H1 (cell line): ENCODE measurements at regions not wholly inside any gene's neighbourhood (a gene's known extent, or its start where the extent isn't known, plus 50 kb on each side); places are given as distances from the start of the nearest gene placed in this dataset.

Experiments used
- CTCF ChIA-PET: fragments of 300-600 bp; sonication (Branson Sonifier 250); formaldehyde crosslinking; loops from one replicate; lab custom pipeline; 2021; ENCODE audit not compliant: partially characterized antibody; lab: Charles Lee
- POLR2A ChIA-PET: fragments of 300-600 bp; sonication (Branson Sonifier 250); formaldehyde crosslinking; loops from one replicate; lab custom pipeline; 2021; ENCODE audit warnings: inconsistent platforms; ENCODE audit not compliant: partially characterized antibody; lab: Charles Lee
- DNase-seq, 2 experiments: peaks; one replicate each; pipeline versions ENCODE4 v3.0.0 to v3.0.0-alpha.2; 2010 to 2022; ENCODE audit warnings: low spot score in 2 of 2, low read depth in 1 of 2, mixed read lengths in 1 of 2
- FAIRE-seq: peaks from 2 replicates; lab custom pipeline; 2011; peaks lifted over from hg19 to GRCh38; lab: Jason Lieb, UNC
- H2AFZ ChIP-seq: 2 replicates; pipeline ENCODE4 v1.8.1; 2012; ENCODE audit warnings: low read length, inconsistent platforms
- H2AK5ac ChIP-seq: 2 replicates; pipeline ENCODE4 v1.6.1; 2013; ENCODE audit warnings: low read depth, low read length
- H2BK120ac ChIP-seq: replicated peaks from 2 replicates; pipeline ENCODE3; 2013; ENCODE audit warnings: low read depth, low read length, inconsistent platforms
- H2BK12ac ChIP-seq: 2 replicates; pipeline ENCODE4 v1.6.1; 2013; ENCODE audit warnings: low read depth, low read length
- H2BK15ac ChIP-seq: 2 replicates; pipeline ENCODE4 v1.6.1; 2013; ENCODE audit warnings: low read length
- H2BK20ac ChIP-seq: 2 replicates; pipeline ENCODE4 v1.6.1; 2013; ENCODE audit warnings: low read length
- H2BK5ac ChIP-seq: 2 replicates; pipeline ENCODE4 v1.6.1; 2013; ENCODE audit warnings: low read depth, low read length
- H3K14ac ChIP-seq: 2 replicates; pipeline ENCODE4 v1.6.1; 2013; ENCODE audit warnings: inconsistent platforms; ENCODE audit not compliant: insufficient read length
- H3K18ac ChIP-seq: 2 replicates; pipeline ENCODE4 v1.6.1; 2013; ENCODE audit warnings: low read length; ENCODE audit errors: extremely low read depth
- H3K23ac ChIP-seq: 2 replicates; pipeline ENCODE4 v1.6.1; 2013; ENCODE audit warnings: inconsistent platforms; ENCODE audit not compliant: insufficient read length
- H3K23me2 ChIP-seq: 2 replicates; pipeline ENCODE4 v1.6.1; 2013; ENCODE audit warnings: low read depth, low read length
- H3K27ac ChIP-seq: 2 replicates; pipeline ENCODE4 v1.6.1; 2011; ENCODE audit warnings: low read depth, low read length, inconsistent platforms
- H3K27me3 ChIP-seq, 4 experiments: replicated peaks in 1 of 4; 1 replicate in 1 of 4; 2 replicates in 3 of 4; pipeline versions ENCODE4 v1.6.1 to v1.8.1; 2011 to 2013; ENCODE audit warnings: low read length in 3 of 4, mild to moderate bottlenecking in 3 of 4, inconsistent platforms in 2 of 4, mixed read lengths in 2 of 4, moderate library complexity in 1 of 4; ENCODE audit not compliant: control insufficient read depth in 3 of 4, insufficient read depth in 3 of 4; ENCODE audit errors: extremely low read depth in 1 of 4
- H3K36me3 ChIP-seq, 4 experiments: 2 replicates each; pipeline versions ENCODE4 v1.6.1 to v1.8.1; 2011 to 2013; ENCODE audit warnings: mild to moderate bottlenecking in 4 of 4, low read length in 3 of 4, moderate library complexity in 2 of 4, control low read depth in 1 of 4, inconsistent platforms in 1 of 4; ENCODE audit not compliant: insufficient read depth in 4 of 4, control insufficient read depth in 2 of 4
- H3K4ac ChIP-seq: replicated peaks from 2 replicates; pipeline ENCODE3; 2013; ENCODE audit warnings: low read length, low read depth, mixed read lengths, inconsistent platforms; ENCODE audit not compliant: insufficient read length
- H3K4me1 ChIP-seq, 4 experiments: replicated peaks in 1 of 4; 1 replicate in 1 of 4; 2 replicates in 3 of 4; pipeline versions ENCODE4 v1.6.1 to v1.8.1; 2011 to 2013; ENCODE audit warnings: low read length in 3 of 4, inconsistent platforms in 2 of 4, mixed read lengths in 1 of 4; ENCODE audit not compliant: insufficient read depth in 4 of 4, control insufficient read depth in 3 of 4
- H3K4me2 ChIP-seq, 2 experiments: 2 replicates each; pipeline versions ENCODE4 v1.6.1 to v1.8.1; 2011 to 2013; ENCODE audit warnings: low read depth in 2 of 2, low read length in 2 of 2, control low read depth in 1 of 2, inconsistent platforms in 1 of 2, mild to moderate bottlenecking in 1 of 2; ENCODE audit not compliant: insufficient read depth in 1 of 2
- H3K4me3 ChIP-seq, 4 experiments: fragments of 200-600, 300-600 bp in 1 of 4; sonication (generic), shearing (Covaris generic), sonication (Bioruptor Twin) in 1 of 4; 2 replicates each; pipeline versions ENCODE4 v1.5.1 to v1.8.1; 2011 to 2016; ENCODE audit warnings: low read length in 4 of 4, low read depth in 3 of 4, control low read depth in 2 of 4, inconsistent platforms in 2 of 4, mild to moderate bottlenecking in 2 of 4, mixed read lengths in 1 of 4, moderate library complexity in 1 of 4; ENCODE audit not compliant: insufficient read depth in 2 of 4; ENCODE audit errors: extremely low read depth in 1 of 4
- H3K56ac ChIP-seq: replicated peaks from 2 replicates; pipeline ENCODE3; 2013; ENCODE audit warnings: low read depth, mild to moderate bottlenecking, mixed read lengths, low read length, inconsistent platforms; ENCODE audit not compliant: insufficient read length
- H3K79me1 ChIP-seq: 2 replicates; pipeline ENCODE4 v1.6.1; 2013; ENCODE audit warnings: low read depth, low read length, control low read depth
- H3K79me2 ChIP-seq, 2 experiments: 2 replicates each; pipeline versions ENCODE4 v1.6.1 to v1.8.1; 2012 to 2013; ENCODE audit warnings: low read length in 2 of 2, mild to moderate bottlenecking in 2 of 2, inconsistent platforms in 1 of 2; ENCODE audit not compliant: insufficient read depth in 2 of 2, control insufficient read depth in 1 of 2
- H3K9ac ChIP-seq, 4 experiments: replicated peaks in 1 of 4; 1 replicate in 1 of 4; 2 replicates in 3 of 4; pipeline versions ENCODE4 v1.6.1 to v1.8.1; 2011 to 2013; ENCODE audit warnings: low read depth in 3 of 4, low read length in 3 of 4, control low read depth in 2 of 4, mild to moderate bottlenecking in 2 of 4, moderate library complexity in 2 of 4, inconsistent platforms in 1 of 4; ENCODE audit errors: extremely low read depth in 1 of 4
- H3K9me3 ChIP-seq, 2 experiments: 2 replicates each; pipeline versions ENCODE4 v1.6.1 to v1.8.1; 2012 to 2013; ENCODE audit warnings: mild to moderate bottlenecking in 2 of 2, moderate library complexity in 2 of 2, control low read depth in 1 of 2, inconsistent platforms in 1 of 2, low read depth in 1 of 2, low read length in 1 of 2, mixed read lengths in 1 of 2; ENCODE audit not compliant: insufficient read depth in 2 of 2
- H4K20me1 ChIP-seq, 2 experiments: replicated peaks in 1 of 2; 2 replicates each; pipeline versions ENCODE3 to v1.8.1; 2011 to 2013; ENCODE audit warnings: inconsistent platforms in 2 of 2, low read length in 2 of 2, mild to moderate bottlenecking in 1 of 2; ENCODE audit not compliant: insufficient read depth in 2 of 2, control insufficient read depth in 1 of 2
- H4K5ac ChIP-seq: 2 replicates; pipeline ENCODE4 v1.6.1; 2013; ENCODE audit warnings: low read length, low read depth, mixed read lengths, inconsistent platforms; ENCODE audit not compliant: insufficient read length
- H4K8ac ChIP-seq: 2 replicates; pipeline ENCODE4 v1.8.0; 2013; ENCODE audit warnings: mild to moderate bottlenecking, moderate library complexity, low read length, inconsistent platforms; ENCODE audit not compliant: insufficient read depth; ENCODE audit errors: extremely low read depth
- H4K91ac ChIP-seq: replicated peaks from 2 replicates; pipeline ENCODE3; 2013; ENCODE audit warnings: low read length, mixed read lengths, inconsistent platforms; ENCODE audit not compliant: insufficient read length
- CEBPB ChIP-seq: IDR thresholded peaks from 2 replicates; pipeline ENCODE4 v1.6.1; 2012; ENCODE audit warnings: low read depth, low read length
- WGBS, 2 experiments: shearing (Covaris generic) in 1 of 2; methylation state at CpG; one replicate each; pipeline versions ENCODE4 v1.1.6 to v1.1.7; 2013 to 2015; ENCODE audit warnings: low lambda C conversion rate in 2 of 2, mixed read lengths in 2 of 2, inconsistent platforms in 1 of 2, low coverage in 1 of 2, missing lambda C conversion rate in 1 of 2; ENCODE audit not compliant: insufficient replicate concordance in 2 of 2, insufficient coverage in 1 of 2, insufficient read length in 1 of 2; ENCODE audit errors: extremely low coverage in 1 of 2, missing lambda C conversion rate in 1 of 2; 5-methylcytosine and 5-hydroxymethylcytosine counted together
- TF ChIP-seq, protein P1 (sequence below): IDR thresholded peaks from 2 replicates; pipeline ENCODE4 v1.6.1; 2012; ENCODE audit warnings: low read length, inconsistent platforms

DNA sequence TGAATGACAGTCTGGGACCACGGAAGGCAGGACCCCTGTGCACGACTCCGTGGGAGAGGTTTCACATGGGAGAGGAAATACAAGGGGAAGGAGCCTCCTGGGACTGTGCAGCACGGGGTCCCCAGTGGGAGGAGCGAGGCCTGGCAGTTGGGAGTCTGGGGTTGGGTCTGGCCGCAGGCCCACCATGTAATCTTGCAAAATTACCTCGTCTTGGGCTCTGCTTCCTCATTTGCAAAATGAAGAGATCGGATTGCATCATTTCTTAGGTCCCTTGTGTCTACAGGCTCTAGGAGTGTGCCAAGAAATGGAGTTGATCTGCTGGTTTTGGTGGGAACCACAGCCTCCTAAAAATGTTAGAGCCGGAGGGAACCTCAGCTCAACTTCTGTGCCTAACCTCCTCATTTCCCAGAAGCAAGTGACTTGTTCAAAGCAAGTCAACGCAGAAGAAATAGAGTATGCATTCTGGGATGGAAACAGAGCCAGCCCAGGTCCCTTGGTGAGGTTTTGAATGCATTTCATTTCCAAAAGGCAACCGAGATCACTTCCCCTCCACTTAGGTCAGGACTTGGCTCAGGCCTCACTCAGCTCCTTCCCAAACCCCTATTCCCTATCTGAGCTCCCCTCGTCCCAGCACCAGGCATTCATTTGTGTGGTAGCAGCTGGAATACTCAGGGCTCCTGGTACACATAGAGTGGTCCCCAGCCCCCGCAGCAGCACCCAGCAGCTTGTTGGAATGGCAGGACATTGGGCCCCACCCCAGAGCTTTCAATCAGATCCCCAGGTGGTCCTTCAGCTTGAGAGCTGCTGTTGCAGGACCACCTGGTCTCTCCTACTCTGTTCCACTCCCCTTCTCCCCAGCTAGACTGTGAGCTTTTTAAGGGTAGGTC is 267.7 kb downstream of the XXYLT1 start:
- Histone ChIP-seq H3K4me3 (no peak overlapping the region), H3K9ac (no peak overlapping the region), H2AFZ (peak overlapping the region; percentile 82; the same call in 1 of the 2 replicates), H3K79me2 (no peaks in the 10 kb centered on the region), H3K23ac (no peak overlapping the region), H4K91ac (no peak overlapping the region), H4K5ac (no peak overlapping the region), H2BK12ac (no peak overlapping the region), H2AK5ac (no peak overlapping the region), H3K4me1 (no peaks in the 10 kb centered on the region; a peak in 3 of 7 replicates), H3K18ac (peak overlapping the region; percentile 32; the same call in 1 of the 2 replicates), H2BK120ac (no peak overlapping the region), H3K14ac (no peak overlapping the region), H3K9me3 (no peaks in the 10 kb centered on the region), H2BK20ac (no peak overlapping the region), H3K23me2 (no peaks in the 10 kb centered on the region; the same call in 1 of the 2 replicates), H4K20me1 (no peaks in the 10 kb centered on the region), H4K8ac (no peak overlapping the region), H3K27me3 (no peaks in the 10 kb centered on the region), H3K27ac (no peak overlapping the region), H2BK5ac (no peak overlapping the region), H3K79me1 (no peaks in the 10 kb centered on the region), H3K56ac (no peak overlapping the region), H3K4me2 (no peak overlapping the region), H3K36me3 (no peaks in the 10 kb centered on the region), H2BK15ac (peak overlapping the region; percentile 10; the same call in 1 of the 2 replicates), H3K4ac (no peak overlapping the region)
- POLR2A ChIA-PET: no interaction called here
- no peak for FAIRE-seq
- TF ChIP-seq, protein P1, sequence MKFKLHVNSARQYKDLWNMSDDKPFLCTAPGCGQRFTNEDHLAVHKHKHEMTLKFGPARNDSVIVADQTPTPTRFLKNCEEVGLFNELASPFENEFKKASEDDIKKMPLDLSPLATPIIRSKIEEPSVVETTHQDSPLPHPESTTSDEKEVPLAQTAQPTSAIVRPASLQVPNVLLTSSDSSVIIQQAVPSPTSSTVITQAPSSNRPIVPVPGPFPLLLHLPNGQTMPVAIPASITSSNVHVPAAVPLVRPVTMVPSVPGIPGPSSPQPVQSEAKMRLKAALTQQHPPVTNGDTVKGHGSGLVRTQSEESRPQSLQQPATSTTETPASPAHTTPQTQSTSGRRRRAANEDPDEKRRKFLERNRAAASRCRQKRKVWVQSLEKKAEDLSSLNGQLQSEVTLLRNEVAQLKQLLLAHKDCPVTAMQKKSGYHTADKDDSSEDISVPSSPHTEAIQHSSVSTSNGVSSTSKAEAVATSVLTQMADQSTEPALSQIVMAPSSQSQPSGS: no peak
- TF ChIP-seq CEBPB: 0 out of 2 replicates have a peak, but pooled peaks have one; percentile 7
- WGBS, 2 experiments: 89% methylated on average over 13 of the region's 13 CpGs; no CpG with 5 or more reads in 1 of the 2 experiments
- DNase-seq: peak in 1 of 2 experiments; percentile 34
- CTCF ChIA-PET: interaction anchor here (0.7 to 3.8 kb wide), 32 partner anchors 8 to 411 kb away, joined by 3 to 21 read pairs (median 4); no protein-coding TSS in a partner anchor
